NCI-H1694 treated with DMSO at 0.1 percent for 48 hours (cell line): ENCODE measurements at regions not wholly inside any gene's neighbourhood (a gene's known extent, or its start where the extent isn't known, plus 50 kb on each side); places are given as distances from the start of the nearest gene placed in this dataset.
"Not testable (repeated sequence)": the region's sequence is repeated elsewhere in the genome, so short reads cannot be mapped to it uniquely, and the experiment has no call there.

ENCODE experiments used
- DNase-seq: peaks from one replicate; lab custom pipeline; 2025; lab: John Stamatoyannopoulos, UW

GRCh38 chr6:10180138-10181074, 234.5 kb downstream of the TFAP2A start:
- no peak for DNase-seq

- no peak for DNase-seq
Measured at GRCh38 chr6:10177704-10178103, 237.2 kb downstream of the TFAP2A start.

- DNase-seq = no peak
Measured at GRCh38 chr6:10175362-10175761, 239.5 kb downstream of the TFAP2A start.

GRCh38 chr6:10174761-10175160, 240.1 kb downstream of the TFAP2A start:
- DNase-seq = no peak

- no peak for DNase-seq
Measured at GRCh38 chr6:10174056-10174455, 240.8 kb downstream of the TFAP2A start.

- DNase-seq = not testable (repeated sequence)
Measured at GRCh38 chr6:10171706-10172105, 243.2 kb downstream of the TFAP2A start.

GRCh38 chr6:10170816-10171215, 244.1 kb downstream of the TFAP2A start:
- DNase-seq = no peak

- DNase-seq = no peak
Measured at GRCh38 chr6:10166031-10166430, 248.8 kb downstream of the TFAP2A start.

- no peak for DNase-seq
Measured at GRCh38 chr6:10163203-10163962, 251.5 kb downstream of the TFAP2A start.

- DNase-seq = no peak
Measured at GRCh38 chr6:10156875-10157274, 258.0 kb downstream of the TFAP2A start.

- DNase-seq = no peak
Measured at GRCh38 chr6:10154251-10154650, 260.6 kb downstream of the TFAP2A start.

GRCh38 chr6:10151144-10151915, 263.5 kb downstream of the TFAP2A start:
- no peak for DNase-seq

- no peak for DNase-seq
Measured at GRCh38 chr6:10149603-10150002, 265.3 kb downstream of the TFAP2A start.

GRCh38 chr6:10146715-10147451, 268.0 kb downstream of the TFAP2A start:
- peak; percentile 50 for DNase-seq

GRCh38 chr6:10144772-10145171, 270.1 kb downstream of the TFAP2A start:
- no peak for DNase-seq

GRCh38 chr6:10141746-10142443, 273.0 kb downstream of the TFAP2A start:
- DNase-seq = no peak

GRCh38 chr6:10140824-10141223, 274.1 kb downstream of the TFAP2A start:
- DNase-seq = no peak

GRCh38 chr6:10140136-10140535, 274.7 kb downstream of the TFAP2A start:
- no peak for DNase-seq

- DNase-seq = no peak
Measured at GRCh38 chr6:10138917-10139316, 276.0 kb downstream of the TFAP2A start.

GRCh38 chr6:10136636-10137035, 278.2 kb downstream of the TFAP2A start:
- DNase-seq = no peak

GRCh38 chr6:10134185-10134584, 280.7 kb downstream of the TFAP2A start:
- not testable (repeated sequence) for DNase-seq
